H9 (cell line): ENCODE measurements at regions not wholly inside any gene's neighbourhood (a gene's known extent, or its start where the extent isn't known, plus 50 kb on each side); places are given as distances from the start of the nearest gene placed in this dataset.

ENCODE experiments used
- DNase-seq: peaks from one replicate; pipeline ENCODE4 v3.0.0-alpha.2; 2017
- H2AFZ ChIP-seq: one replicate; pipeline ENCODE4 v1.6.1; 2013; ENCODE audit warnings: mild to moderate bottlenecking, low read length, control low read depth, moderate library complexity
- H2AK5ac ChIP-seq: 2 replicates; pipeline ENCODE4 v1.6.1; 2013; ENCODE audit warnings: low read length, control low read depth, mixed read lengths; ENCODE audit not compliant: insufficient read length
- H2BK120ac ChIP-seq: one replicate; pipeline ENCODE4 v1.6.1; 2013; ENCODE audit warnings: low read depth, mild to moderate bottlenecking, low read length, control low read depth, inconsistent platforms; ENCODE audit not compliant: poor library complexity, severe bottlenecking
- H2BK12ac ChIP-seq: 2 replicates; pipeline ENCODE4 v1.6.1; 2013; ENCODE audit warnings: low read length, control low read depth, mixed read lengths, low read depth; ENCODE audit not compliant: insufficient read length
- H2BK15ac ChIP-seq: 2 replicates; pipeline ENCODE4 v1.6.1; 2013; ENCODE audit warnings: low read depth, low read length, control low read depth
- H2BK20ac ChIP-seq: one replicate; pipeline ENCODE4 v1.6.1; 2013; ENCODE audit warnings: low read depth, mild to moderate bottlenecking, low read length, control low read depth, inconsistent platforms; ENCODE audit not compliant: poor library complexity, severe bottlenecking
- H2BK5ac ChIP-seq: 2 replicates; pipeline ENCODE4 v1.6.1; 2013; ENCODE audit warnings: low read length, control low read depth, mixed read lengths; ENCODE audit not compliant: insufficient read length
- H3K14ac ChIP-seq: 2 replicates; pipeline ENCODE4 v1.6.1; 2013; ENCODE audit warnings: low read length, control low read depth; ENCODE audit not compliant: insufficient read depth
- H3K18ac ChIP-seq: 2 replicates; pipeline ENCODE4 v1.6.1; 2013; ENCODE audit warnings: low read depth, mild to moderate bottlenecking, mixed read lengths, low read length, control low read depth; ENCODE audit not compliant: insufficient read length
- H3K23ac ChIP-seq: 2 replicates; pipeline ENCODE4 v1.6.1; 2013; ENCODE audit warnings: low read length, control low read depth, mixed read lengths, low read depth; ENCODE audit not compliant: insufficient read length
- H3K23me2 ChIP-seq: 2 replicates; pipeline ENCODE4 v1.6.1; 2013; ENCODE audit warnings: low read depth, mild to moderate bottlenecking, mixed read lengths, low read length, control low read depth; ENCODE audit not compliant: insufficient read length, poor library complexity, severe bottlenecking
- H3K27ac ChIP-seq: 2 replicates; pipeline ENCODE4 v1.5.1; 2013; ENCODE audit warnings: low read length, control low read depth, mixed read lengths, low read depth; ENCODE audit not compliant: insufficient read length
- H3K27me3 ChIP-seq: 2 replicates; pipeline ENCODE4 v1.6.1; 2013; ENCODE audit warnings: low read length, control low read depth, inconsistent platforms; ENCODE audit not compliant: insufficient read depth
- H3K4ac ChIP-seq: 2 replicates; pipeline ENCODE4 v1.6.1; 2013; ENCODE audit warnings: low read depth, mild to moderate bottlenecking, control low read depth, inconsistent platforms, low read length, moderate library complexity
- H3K4me1 ChIP-seq: 2 replicates; pipeline ENCODE4 v1.6.1; 2013; ENCODE audit warnings: low read length, control low read depth, inconsistent platforms; ENCODE audit not compliant: insufficient read depth
- H3K4me2 ChIP-seq: 2 replicates; pipeline ENCODE4 v1.6.1; 2013; ENCODE audit warnings: low read length, control low read depth, mixed read lengths; ENCODE audit not compliant: insufficient read length, insufficient read depth
- H3K56ac ChIP-seq: 2 replicates; pipeline ENCODE4 v1.6.1; 2013; ENCODE audit warnings: low read depth, mild to moderate bottlenecking, mixed read lengths, low read length, control low read depth; ENCODE audit not compliant: insufficient read length
- H3K79me1 ChIP-seq: 2 replicates; pipeline ENCODE4 v1.6.1; 2013; ENCODE audit warnings: low read depth, mild to moderate bottlenecking, moderate library complexity, low read length, control low read depth, inconsistent platforms; ENCODE audit not compliant: insufficient read depth, poor library complexity, severe bottlenecking
- H3K79me2 ChIP-seq: 2 replicates; pipeline ENCODE4 v1.6.1; 2013; ENCODE audit warnings: low read length, control low read depth, inconsistent platforms; ENCODE audit not compliant: insufficient read depth
- H3K9ac ChIP-seq: 2 replicates; pipeline ENCODE4 v1.6.1; 2013; ENCODE audit warnings: low read length, control low read depth, mixed read lengths; ENCODE audit not compliant: insufficient read length; ENCODE audit errors: extremely low read depth
- H3K9me3 ChIP-seq: one replicate; pipeline ENCODE4 v1.6.1; 2013; ENCODE audit warnings: low read depth, low read length, inconsistent platforms; ENCODE audit not compliant: control insufficient read depth
- H3T11ph ChIP-seq: one replicate; pipeline ENCODE4 v1.6.1; 2013; ENCODE audit warnings: mild to moderate bottlenecking, low read length, control low read depth, inconsistent platforms
- H4K20me1 ChIP-seq: one replicate; pipeline ENCODE4 v1.6.1; 2013; ENCODE audit not compliant: control insufficient read depth, insufficient read length, insufficient read depth
- H4K5ac ChIP-seq: 2 replicates; pipeline ENCODE4 v1.6.1; 2013; ENCODE audit warnings: low read depth, mild to moderate bottlenecking, mixed read lengths, low read length, control low read depth; ENCODE audit not compliant: insufficient read length
- H4K8ac ChIP-seq: replicated peaks from 2 replicates; pipeline ENCODE4 v1.6.1; 2013; ENCODE audit warnings: low read length, control low read depth, mixed read lengths, low read depth; ENCODE audit not compliant: insufficient read length
- H4K91ac ChIP-seq: 2 replicates; pipeline ENCODE4 v1.6.1; 2013; ENCODE audit warnings: low read depth, mild to moderate bottlenecking, moderate library complexity, mixed read lengths, low read length, control low read depth; ENCODE audit not compliant: insufficient read length
- H3K27ac Mint-ChIP-seq, 3 experiments: 2 replicates in 2 of 3; 3 replicates in 1 of 3; pipeline ENCODE4 v1.8.0; 2020 to 2021; ENCODE audit warnings: mixed read lengths in 3 of 3, mild to moderate bottlenecking in 1 of 3, moderate library complexity in 1 of 3
- H3K27me3 Mint-ChIP-seq: 2 replicates; pipeline ENCODE4 v1.8.0; 2021; ENCODE audit warnings: low read depth, mild to moderate bottlenecking, moderate library complexity, mixed read lengths
- H3K36me3 Mint-ChIP-seq, 3 experiments: 2 replicates in 2 of 3; 3 replicates in 1 of 3; pipeline ENCODE4 v1.8.0; 2020 to 2021; ENCODE audit warnings: low read depth in 3 of 3, mixed read lengths in 3 of 3; ENCODE audit not compliant: insufficient read depth in 1 of 3
- H3K4me1 Mint-ChIP-seq, 2 experiments: 2 replicates each; pipeline ENCODE4 v1.8.0; 2020; ENCODE audit warnings: mixed read lengths in 2 of 2
- H3K4me3 Mint-ChIP-seq, 2 experiments: 2 replicates in 1 of 2; 3 replicates in 1 of 2; pipeline ENCODE4 v1.8.0; 2020 to 2021; ENCODE audit warnings: mild to moderate bottlenecking in 2 of 2, mixed read lengths in 2 of 2, moderate library complexity in 1 of 2
- H3K9me3 Mint-ChIP-seq, 2 experiments: 2 replicates in 1 of 2; 3 replicates in 1 of 2; pipeline ENCODE4 v1.8.0; 2020; ENCODE audit warnings: mild to moderate bottlenecking in 2 of 2, mixed read lengths in 2 of 2, moderate library complexity in 1 of 2
- CTCF ChIP-seq: fragments of 200-600 bp; sonication (generic); conservative IDR thresholded peaks from 3 replicates; pipeline ENCODE4 v1.8.0; 2021; ENCODE audit warnings: antibody characterized with exemption, mild to moderate bottlenecking
- WGBS: extraction: QIAGEN DNeasy Blood & Tissue Kit; methylation state at CpG from one replicate; pipeline ENCODE4 v1.1.7; 2013; ENCODE audit warnings: missing lambda C conversion rate, low lambda C conversion rate, mixed read lengths; ENCODE audit not compliant: insufficient read length; ENCODE audit errors: extremely low coverage; 5-methylcytosine and 5-hydroxymethylcytosine counted together

- peaks cover 2% of the 10 kb centered on the region; the same call in 1 of the 2 replicates for H3K27me3 Mint-ChIP-seq
- H3K27me3 ChIP-seq = no peaks in the 10 kb centered on the region
- no peak overlapping the region for H3K9ac ChIP-seq
- no peak overlapping the region for H3K4me2 ChIP-seq
- H3T11ph ChIP-seq = no peak overlapping the region
- H3K79me1 ChIP-seq = no peaks in the 10 kb centered on the region
- no peaks in the 10 kb centered on the region for H3K4me1 Mint-ChIP-seq
- H3K18ac ChIP-seq = no peak overlapping the region
- H3K23ac ChIP-seq = no peak overlapping the region
- TF ChIP-seq CTCF = no peak
- no peak overlapping the region for H3K27ac ChIP-seq
- no peak overlapping the region for H3K56ac ChIP-seq
- DNase-seq = no peak
- no peak overlapping the region for H3K4me3 Mint-ChIP-seq
- no peaks in the 10 kb centered on the region for H3K9me3 ChIP-seq
- H3K79me2 ChIP-seq = no peaks in the 10 kb centered on the region
- H2BK12ac ChIP-seq = no peak overlapping the region
- H2BK5ac ChIP-seq = no peak overlapping the region
- H3K23me2 ChIP-seq = no peaks in the 10 kb centered on the region
- no peak overlapping the region for H3K14ac ChIP-seq
- WGBS = no CpG with 5 or more reads among the region's 2 CpGs
- H4K8ac ChIP-seq = no peak overlapping the region
- no peaks in the 10 kb centered on the region; a peak in 1 of 5 replicates for H3K9me3 Mint-ChIP-seq
- H3K4ac ChIP-seq = no peak overlapping the region
- H4K20me1 ChIP-seq = no peaks in the 10 kb centered on the region
- H2BK20ac ChIP-seq = no peak overlapping the region
- no peak overlapping the region for H2AK5ac ChIP-seq
- no peak overlapping the region for H2AFZ ChIP-seq
- no peak overlapping the region for H2BK15ac ChIP-seq
- no peaks in the 10 kb centered on the region for H3K4me1 ChIP-seq
- H2BK120ac ChIP-seq = no peak overlapping the region
- no peak overlapping the region for H4K5ac ChIP-seq
- no peaks in the 10 kb centered on the region for H3K36me3 Mint-ChIP-seq
- H4K91ac ChIP-seq = no peak overlapping the region
- H3K27ac Mint-ChIP-seq = no peak overlapping the region; a peak in 1 of 7 replicates
Measured at GRCh38 chr13:73281746-73282145, 222.9 kb downstream of the KLF5 start.
